Kidney (tissue), 13 donors: ENCODE measurements at regions not wholly inside any gene's neighbourhood (a gene's known extent, or its start where the extent isn't known, plus 50 kb on each side); places are given as distances from the start of the nearest gene placed in this dataset.
A peak's percentile ranks its signal among the peaks of the same experiment; 100 is the strongest.

Source experiments
- DNase-seq, 5 donors: peaks; one replicate each; pipeline ENCODE4 v3.0.0-alpha.2; 2013 to 2020
- FAIRE-seq: peaks from 2 replicates; lab custom pipeline; 2012; peaks lifted over from hg19 to GRCh38; lab: Jason Lieb, UNC
- H3K27ac ChIP-seq, 2 donors: one replicate each; pipeline ENCODE4 v1.7.0; 2013; ENCODE audit warnings: low read depth in 2 of 2, low read length in 2 of 2, inconsistent platforms in 1 of 2
- H3K27me3 ChIP-seq: one replicate; pipeline ENCODE4 v1.7.1; 2013; ENCODE audit warnings: low read length, inconsistent platforms; ENCODE audit not compliant: control insufficient read depth, insufficient read depth
- H3K36me3 ChIP-seq, 3 donors: one replicate each; pipeline versions ENCODE4 v1.7.0 to v1.7.1; 2013; ENCODE audit warnings: low read length in 3 of 3, control low read depth in 1 of 3, inconsistent platforms in 1 of 3; ENCODE audit not compliant: insufficient read depth in 3 of 3, control insufficient read depth in 2 of 3
- H3K4me1 ChIP-seq, 3 donors: one replicate each; pipeline versions ENCODE4 v1.7.0 to v1.7.1; 2013; ENCODE audit warnings: low read length in 3 of 3, inconsistent platforms in 1 of 3, low read depth in 1 of 3; ENCODE audit not compliant: control insufficient read depth in 2 of 3, insufficient read depth in 2 of 3
- H3K4me3 ChIP-seq, 3 donors: one replicate each; pipeline versions ENCODE4 v1.7.0 to v1.8.1; 2013; ENCODE audit warnings: low read length in 3 of 3, control low read depth in 1 of 3, inconsistent platforms in 1 of 3
- H3K9ac ChIP-seq, 3 donors: one replicate each; pipeline versions ENCODE4 v1.7.0 to v1.7.1; 2013; ENCODE audit warnings: low read length in 3 of 3, control low read depth in 1 of 3, inconsistent platforms in 1 of 3
- H3K9me3 ChIP-seq, 3 donors: one replicate each; pipeline versions ENCODE4 v1.7.0 to v1.7.1; 2013; ENCODE audit warnings: low read length in 3 of 3, control low read depth in 1 of 3, inconsistent platforms in 1 of 3; ENCODE audit not compliant: control insufficient read depth in 2 of 3, insufficient read depth in 1 of 3
- CTCF ChIP-seq: IDR thresholded peaks from 3 replicates; pipeline ENCODE4 v1.5.1; 2012; ENCODE audit warnings: mild to moderate bottlenecking, moderate library complexity, borderline replicate concordance; ENCODE audit not compliant: insufficient read depth; ENCODE audit errors: extremely low read depth
- intact Hi-C: fragments of 100-400 bp; cut with DNase I; formaldehyde crosslinking; loops from one replicate; pipeline ENCODE4 v1.11.1; 2022
- donor health status: control.
- donor health status: control.
- donor health status: control.
- donor health status: control.
- donor health status: control.
- donor health status: DM: yes; HTN: yes; CAD: no.
- donor health status: Normal renal cell carcinoma (clear cell type).

- no peaks in the 10 kb centered on the region for H3K27me3 ChIP-seq
- H3K27ac ChIP-seq: no peak overlapping the region
- no peaks in the 10 kb centered on the region for H3K36me3 ChIP-seq
- no peak for FAIRE-seq
- no peak for DNase-seq
- no peak overlapping the region for H3K4me3 ChIP-seq
- no peak for TF ChIP-seq CTCF
- H3K4me1 ChIP-seq: no peaks in the 10 kb centered on the region
- H3K9me3 ChIP-seq: no peaks in the 10 kb centered on the region
- no peak overlapping the region for H3K9ac ChIP-seq
- intact Hi-C loops: no loop called here
Measured at GRCh38 chr5:166810721-166811120, 1480.7 kb upstream of the WWC1 start.

GRCh38 chr5:166823360-166823759 lies 1468.1 kb upstream of the WWC1 start:
- H3K4me1 ChIP-seq: no peaks in the 10 kb centered on the region
- no peaks in the 10 kb centered on the region for H3K9me3 ChIP-seq
- H3K27me3 ChIP-seq: no peaks in the 10 kb centered on the region
- no peaks in the 10 kb centered on the region for H3K36me3 ChIP-seq
- intact Hi-C loops: no loop called here
- FAIRE-seq: no peak
- no peak for DNase-seq
- no peak for TF ChIP-seq CTCF
- no peak overlapping the region for H3K4me3 ChIP-seq
- H3K27ac ChIP-seq: no peak overlapping the region
- no peak overlapping the region for H3K9ac ChIP-seq

- H3K9me3 ChIP-seq: no peaks in the 10 kb centered on the region
- H3K36me3 ChIP-seq: no peaks in the 10 kb centered on the region
- H3K9ac ChIP-seq: no peak overlapping the region
- TF ChIP-seq CTCF: no peak
- H3K27me3 ChIP-seq: no peaks in the 10 kb centered on the region
- H3K4me1 ChIP-seq: no peaks in the 10 kb centered on the region
- no peak for FAIRE-seq
- no peak overlapping the region for H3K27ac ChIP-seq
- intact Hi-C loops: no loop called here
- no peak for DNase-seq
- no peak overlapping the region for H3K4me3 ChIP-seq
Measured at GRCh38 chr5:166834246-166834645, 1457.2 kb upstream of the WWC1 start.

GRCh38 chr5:166845044-166845443 lies 1446.4 kb upstream of the WWC1 start:
- Histone ChIP-seq H3K27ac (no peak overlapping the region), H3K36me3 (no peaks in the 10 kb centered on the region)

More at GRCh38 chr5:166845044-166845443, 1446.4 kb upstream of the WWC1 start:
- no peaks in the 10 kb centered on the region for H3K9me3 ChIP-seq
- intact Hi-C loops: no loop called here
- no peak for TF ChIP-seq CTCF
- H3K9ac ChIP-seq: no peak overlapping the region
- FAIRE-seq: no peak
- DNase-seq: peak in 4 of 5 donors; percentile 38 to 75 (median 50)
- no peaks in the 10 kb centered on the region for H3K4me1 ChIP-seq
- H3K4me3 ChIP-seq: no peak overlapping the region
- H3K27me3 ChIP-seq: no peaks in the 10 kb centered on the region
